HG03469 (cell line): ENCODE measurements at regions not wholly inside any gene's neighbourhood (a gene's known extent, or its start where the extent isn't known, plus 50 kb on each side); places are given as distances from the start of the nearest gene placed in this dataset.

Source experiments
- ATAC-seq: cut with Tn5 transposase; IDR thresholded peaks from one replicate; pipeline ENCODE4 v1.9.1; 2021; ENCODE audit warnings: mild to moderate bottlenecking, moderate library complexity, moderate number of reproducible peaks; ENCODE audit not compliant: unreplicated experiment

GRCh38 chr6:95328231-95328630, 249.1 kb upstream of the MANEA start:
- no peak for ATAC-seq

DNA sequence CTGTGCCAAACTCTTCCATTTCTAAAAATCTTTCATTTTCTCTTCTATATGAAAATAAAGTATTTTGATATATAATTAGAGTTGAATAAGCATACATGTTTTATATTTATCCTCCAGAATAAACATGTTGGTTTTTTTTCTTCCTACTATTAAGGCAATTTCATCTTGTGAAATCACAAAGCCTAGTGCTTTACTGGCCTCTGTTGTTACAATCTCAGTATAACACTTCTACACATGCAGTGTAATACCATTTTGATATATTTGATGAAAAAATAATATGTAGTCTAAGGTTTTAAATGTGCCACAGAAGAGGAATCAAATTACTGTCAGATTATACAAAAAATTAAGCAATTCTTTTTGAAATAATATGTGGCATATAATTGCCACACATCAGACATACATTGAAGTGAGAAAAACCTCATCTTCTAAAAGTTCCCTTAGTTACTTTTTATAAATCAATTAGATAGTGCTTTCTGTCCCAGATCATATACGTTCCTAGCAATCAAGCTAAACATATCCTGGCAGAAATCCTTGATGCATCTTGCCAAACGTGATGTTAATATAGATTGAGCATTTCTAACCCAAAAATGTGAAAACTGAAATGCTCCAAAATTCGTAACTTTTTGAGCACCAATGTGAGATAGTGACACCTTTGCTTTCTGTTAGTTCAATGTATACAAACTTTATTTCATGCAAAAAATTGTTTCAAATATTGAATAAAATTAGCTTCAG, 225.1 kb upstream of the MANEA start:
- no peak for ATAC-seq

GRCh38 chr6:95354551-95354950, 222.8 kb upstream of the MANEA start:
- ATAC-seq, result no peak

- ATAC-seq, result no peak
Measured at GRCh38 chr6:95357380-95358020, 219.8 kb upstream of the MANEA start.

- peak; percentile 96 for ATAC-seq
Measured at GRCh38 chr6:95364016-95364604, 213.2 kb upstream of the MANEA start.

GRCh38 chr6:95365454-95365853, 211.9 kb upstream of the MANEA start:
- no peak for ATAC-seq

GRCh38 chr6:95366414-95366813, 210.9 kb upstream of the MANEA start:
- no peak for ATAC-seq

GRCh38 chr6:95383878-95384277, 193.5 kb upstream of the MANEA start:
- no peak for ATAC-seq

DNA sequence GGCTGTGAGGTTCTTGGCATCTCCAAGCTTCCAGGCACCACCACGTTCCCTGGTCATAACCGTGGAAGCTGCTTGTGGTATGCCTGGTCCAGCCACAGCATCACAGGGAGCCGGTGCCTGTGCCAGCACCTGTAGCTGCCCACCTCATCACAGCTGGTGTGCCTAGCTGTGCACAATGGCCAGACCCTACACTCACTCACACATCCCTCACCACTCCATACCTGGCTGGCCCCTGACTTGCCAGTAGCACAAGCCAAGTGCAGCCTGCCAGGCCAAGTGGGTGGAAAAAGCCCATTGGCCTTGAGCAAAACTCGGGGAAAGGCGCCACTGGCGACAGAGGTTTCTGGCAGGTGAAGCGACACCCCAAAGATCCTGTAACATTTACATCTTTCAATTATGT, 192.3 kb upstream of the MANEA start:
- ATAC-seq, result no peak

GRCh38 chr6:95387845-95388244, 189.5 kb upstream of the MANEA start:
- no peak for ATAC-seq

GRCh38 chr6:95404777-95405176, 172.6 kb upstream of the MANEA start:
- ATAC-seq, result no peak

GRCh38 chr6:95408111-95408510, 169.2 kb upstream of the MANEA start:
- ATAC-seq, result no peak

GRCh38 chr6:95410168-95410567, 167.2 kb upstream of the MANEA start:
- ATAC-seq, result no peak

- no peak for ATAC-seq
Measured at GRCh38 chr6:95413789-95414188, 163.5 kb upstream of the MANEA start.

GRCh38 chr6:95417856-95418255, 159.5 kb upstream of the MANEA start:
- no peak for ATAC-seq

DNA sequence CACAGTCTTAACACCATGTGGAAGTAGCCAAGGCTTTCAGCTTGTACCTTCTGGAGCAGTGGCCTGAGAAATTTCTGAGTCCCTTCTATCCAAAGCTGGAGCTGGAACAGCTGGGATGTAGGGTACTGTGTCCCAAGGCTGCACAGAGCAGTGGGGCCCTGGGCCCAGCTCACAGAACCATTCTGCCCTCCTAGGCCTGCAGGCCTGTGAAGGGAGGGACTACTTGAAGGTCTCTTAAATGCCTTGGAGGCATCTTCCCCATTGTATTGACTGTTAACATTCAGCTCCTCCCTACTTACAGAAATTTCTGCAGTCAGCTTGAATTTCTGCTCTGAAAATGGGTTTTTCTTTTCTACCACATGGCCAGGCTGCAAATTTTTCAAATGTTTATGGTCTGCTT, 156.5 kb upstream of the MANEA start:
- ATAC-seq, result no peak

- no peak for ATAC-seq
Measured at GRCh38 chr6:95423331-95423730, 154.0 kb upstream of the MANEA start.

GRCh38 chr6:95431637-95432228, 145.6 kb upstream of the MANEA start:
- ATAC-seq, result no peak

DNA sequence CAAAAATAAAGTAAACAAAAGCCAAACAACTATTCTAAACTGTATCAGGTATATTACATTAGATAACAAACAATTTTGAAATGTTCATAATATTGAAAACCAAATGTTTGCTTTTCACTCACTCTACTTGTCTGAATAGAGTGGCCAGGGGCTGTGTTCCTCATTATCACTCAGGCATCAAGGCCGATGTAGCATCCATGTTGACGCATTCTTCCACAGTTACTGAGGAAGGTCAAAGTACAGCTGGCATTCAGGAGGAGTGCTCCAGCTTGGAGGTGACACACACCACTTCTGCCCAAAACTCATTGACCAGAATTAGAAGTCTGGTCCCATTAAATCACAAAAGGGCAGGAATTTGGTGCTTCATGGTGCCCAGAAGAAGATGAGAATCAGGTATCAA, 137.6 kb upstream of the MANEA start:
- no peak for ATAC-seq

GRCh38 chr6:95448208-95448607, 129.1 kb upstream of the MANEA start:
- ATAC-seq, result no peak

GRCh38 chr6:95469511-95469910, 107.8 kb upstream of the MANEA start:
- no peak for ATAC-seq

DNA sequence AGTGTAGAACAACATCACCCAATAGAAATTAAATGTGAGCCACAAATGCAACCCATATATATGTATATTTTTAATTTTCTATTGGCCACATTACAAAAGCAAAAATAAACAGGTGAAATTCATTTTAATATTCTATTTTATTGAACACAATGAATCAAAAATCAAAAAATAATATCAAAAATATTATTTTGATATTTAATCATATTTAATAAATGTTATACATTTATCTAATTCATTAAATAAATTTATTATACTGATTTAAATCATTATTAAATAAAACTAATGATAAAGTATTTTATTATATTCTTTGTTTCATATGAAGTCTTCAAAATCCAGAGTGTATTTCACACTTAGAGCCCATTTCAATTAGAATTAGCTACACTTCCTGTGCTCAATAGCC, 98.4 kb upstream of the MANEA start:
- ATAC-seq, result no peak
